IMR-90 (cell line): ENCODE measurements at regions not wholly inside any gene's neighbourhood (a gene's known extent, or its start where the extent isn't known, plus 50 kb on each side); places are given as distances from the start of the nearest gene placed in this dataset.

ENCODE experiments used
- ATAC-seq: fragments of 200-7000 bp; cut with Tn5 transposase; 2 replicates; pipeline ENCODE4 v1.9.1; 2020; ENCODE audit warnings: low read depth, mild to moderate bottlenecking, moderate library complexity
- BruUV-seq: library from RNA; stranded (reverse); fragments of 400-500 nt; replicated peaks from 2 replicates; lab custom pipeline; 2021; lab: Mats Ljungman, UMichigan
- CTCF ChIA-PET: fragments of 300-600 bp; formaldehyde crosslinking; extraction: SDS; loops from one replicate; lab custom pipeline; 2021; ENCODE audit warnings: antibody characterized with exemption; lab: Yijun Ruan, JAX
- POLR2A ChIA-PET: fragments of 300-600 bp; sonication (Branson Sonifier 250); formaldehyde crosslinking; loops from one replicate; lab custom pipeline; 2022; ENCODE audit warnings: antibody characterized with exemption; ENCODE audit not compliant: unreplicated experiment; lab: Charles Lee
- DNase-seq: peaks from one replicate; pipeline ENCODE4 v3.0.0; 2013
- H2AFZ ChIP-seq: replicated peaks from 2 replicates; pipeline ENCODE3; 2013; ENCODE audit warnings: low read length, mild to moderate bottlenecking; ENCODE audit not compliant: poor library complexity
- H2AK5ac ChIP-seq: 2 replicates; pipeline ENCODE4 v1.6.1; 2013; ENCODE audit warnings: low read depth, low read length, inconsistent platforms
- H2AK9ac ChIP-seq: replicated peaks from 2 replicates; pipeline ENCODE3; 2013; ENCODE audit warnings: mild to moderate bottlenecking, low read depth, low read length, moderate library complexity; ENCODE audit not compliant: poor library complexity
- H2BK120ac ChIP-seq: 2 replicates; pipeline ENCODE4 v1.6.1; 2013; ENCODE audit warnings: low read depth, low read length, inconsistent platforms
- H2BK15ac ChIP-seq: 3 replicates; pipeline ENCODE4 v1.6.1; 2013; ENCODE audit warnings: low read depth, low read length, inconsistent platforms
- H2BK20ac ChIP-seq: 2 replicates; pipeline ENCODE4 v1.6.1; 2013; ENCODE audit warnings: low read depth, mild to moderate bottlenecking, inconsistent platforms, low read length, moderate library complexity
- H2BK5ac ChIP-seq: 2 replicates; pipeline ENCODE4 v1.6.1; 2013; ENCODE audit warnings: mild to moderate bottlenecking, low read depth, low read length, inconsistent platforms; ENCODE audit not compliant: poor library complexity, severe bottlenecking
- H3K14ac ChIP-seq: replicated peaks from 2 replicates; pipeline ENCODE4 v1.6.1; 2013; ENCODE audit warnings: low read depth, low read length, inconsistent platforms
- H3K18ac ChIP-seq: 2 replicates; pipeline ENCODE4 v1.6.1; 2013; ENCODE audit warnings: low read depth, low read length, control low read depth
- H3K23ac ChIP-seq: 2 replicates; pipeline ENCODE4 v1.6.1; 2013; ENCODE audit warnings: low read depth, low read length, inconsistent platforms
- H3K27ac ChIP-seq: 2 replicates; pipeline ENCODE4 v1.5.1; 2013; ENCODE audit warnings: mild to moderate bottlenecking, control low read depth, low read length; ENCODE audit not compliant: insufficient read depth
- H3K27me3 ChIP-seq: 2 replicates; pipeline ENCODE4 v1.6.1; 2013; ENCODE audit warnings: low read length; ENCODE audit not compliant: control insufficient read depth, insufficient read depth
- H3K36me3 ChIP-seq: 2 replicates; pipeline ENCODE4 v1.6.1; 2013; ENCODE audit warnings: low read length, mixed read lengths; ENCODE audit not compliant: control insufficient read depth, insufficient read depth
- H3K4ac ChIP-seq: 2 replicates; pipeline ENCODE4 v1.6.1; 2013; ENCODE audit warnings: low read depth, low read length, inconsistent platforms
- H3K4me1 ChIP-seq: 2 replicates; pipeline ENCODE4 v1.6.1; 2013; ENCODE audit warnings: low read length, mixed read lengths; ENCODE audit not compliant: control insufficient read depth, insufficient read depth
- H3K4me2 ChIP-seq: 2 replicates; pipeline ENCODE4 v1.6.1; 2013; ENCODE audit warnings: low read depth, mild to moderate bottlenecking, control low read depth, low read length, moderate library complexity
- H3K4me3 ChIP-seq: 2 replicates; pipeline ENCODE4 v1.5.1; 2013; ENCODE audit warnings: low read depth, mild to moderate bottlenecking, control low read depth, low read length, moderate library complexity; ENCODE audit not compliant: insufficient read depth
- H3K56ac ChIP-seq: 2 replicates; pipeline ENCODE4 v1.6.1; 2013; ENCODE audit warnings: low read length, inconsistent platforms; ENCODE audit not compliant: insufficient read depth; ENCODE audit errors: extremely low read depth
- H3K79me1 ChIP-seq, 2 experiments: 2 replicates each; pipeline ENCODE4 v1.6.1; 2013; ENCODE audit warnings: low read length in 2 of 2, inconsistent platforms in 1 of 2, low read depth in 1 of 2
- H3K9ac ChIP-seq: 2 replicates; pipeline ENCODE4 v1.6.1; 2013; ENCODE audit warnings: low read depth, low read length, control low read depth
- H3K9me1 ChIP-seq: 2 replicates; pipeline ENCODE4 v1.6.1; 2013; ENCODE audit warnings: low read length, inconsistent platforms; ENCODE audit not compliant: insufficient read depth
- H3K9me3 ChIP-seq: 2 replicates; pipeline ENCODE4 v1.6.1; 2013; ENCODE audit warnings: low read length; ENCODE audit not compliant: control insufficient read depth, insufficient read depth
- H4K20me1 ChIP-seq: 2 replicates; pipeline ENCODE4 v1.6.1; 2013; ENCODE audit warnings: low read length, inconsistent platforms; ENCODE audit not compliant: insufficient read depth
- H4K5ac ChIP-seq: 2 replicates; pipeline ENCODE4 v1.6.1; 2013; ENCODE audit warnings: mild to moderate bottlenecking, low read depth, low read length, control low read depth
- H4K8ac ChIP-seq, 2 experiments: 2 replicates each; pipeline ENCODE4 v1.6.1; 2013; ENCODE audit warnings: low read depth in 2 of 2, low read length in 2 of 2, control low read depth in 1 of 2, inconsistent platforms in 1 of 2
- H4K91ac ChIP-seq: 2 replicates; pipeline ENCODE4 v1.6.1; 2013; ENCODE audit warnings: low read depth, low read length, inconsistent platforms; ENCODE audit not compliant: insufficient read depth
- CHD1 ChIP-seq: IDR thresholded peaks from 2 replicates; pipeline ENCODE4 v1.6.1; 2012; ENCODE audit warnings: low read depth, low read length, improper control_type of control experiment
- FOS ChIP-seq: fragments of 150-350 bp; IDR thresholded peaks from 2 replicates; pipeline ENCODE4 v1.6.1; 2016; ENCODE audit warnings: low read depth, low read length
- MAZ ChIP-seq: IDR thresholded peaks from 2 replicates; pipeline ENCODE4 v1.6.1; 2012; ENCODE audit warnings: low read depth, mild to moderate bottlenecking, low read length, improper control_type of control experiment, moderate library complexity, borderline replicate concordance
- NFE2L2 ChIP-seq: fragments of 150-350 bp; IDR thresholded peaks from 2 replicates; pipeline ENCODE4 v1.6.1; 2016; ENCODE audit warnings: low read depth, mild to moderate bottlenecking, low read length
- RCOR1 ChIP-seq: IDR thresholded peaks from 2 replicates; pipeline ENCODE4 v1.6.1; 2012; ENCODE audit warnings: mild to moderate bottlenecking, low read length, improper control_type of control experiment; ENCODE audit not compliant: insufficient replicate concordance
- RFX5 ChIP-seq: IDR thresholded peaks from 2 replicates; pipeline ENCODE4 v1.8.0; 2012; ENCODE audit warnings: low read depth, mild to moderate bottlenecking, low read length, moderate library complexity
- WGBS, 2 experiments: methylation state at CpG; one replicate each; pipeline versions ENCODE4 v1.1.5 to v1.1.7; 2013; ENCODE audit warnings: missing lambda C conversion rate in 2 of 2; ENCODE audit not compliant: insufficient read length in 1 of 2; ENCODE audit errors: extremely low coverage in 2 of 2; 5-methylcytosine and 5-hydroxymethylcytosine counted together
- dilution Hi-C: fragments of 300-500 bp; cut with HindIII; formaldehyde crosslinking; loops from one replicate; pipeline ENCODE4 v1.14.3; 2018; ENCODE audit warnings: low sequenced_read_pairs; ENCODE audit not compliant: unreplicated experiment
- in situ Hi-C: fragments of 300-500 bp; cut with MboI; formaldehyde crosslinking; loops from 3 replicates; pipeline ENCODE4 v1.14.3; 2019; ENCODE audit warnings: low sequenced_read_pairs, inconsistent platforms, mixed read lengths
- intact Hi-C: fragments of 100-400 bp; cut with micrococcal nuclease; formaldehyde crosslinking; loops from 2 replicates; pipeline ENCODE4 v1.10.0; 2022

DNA sequence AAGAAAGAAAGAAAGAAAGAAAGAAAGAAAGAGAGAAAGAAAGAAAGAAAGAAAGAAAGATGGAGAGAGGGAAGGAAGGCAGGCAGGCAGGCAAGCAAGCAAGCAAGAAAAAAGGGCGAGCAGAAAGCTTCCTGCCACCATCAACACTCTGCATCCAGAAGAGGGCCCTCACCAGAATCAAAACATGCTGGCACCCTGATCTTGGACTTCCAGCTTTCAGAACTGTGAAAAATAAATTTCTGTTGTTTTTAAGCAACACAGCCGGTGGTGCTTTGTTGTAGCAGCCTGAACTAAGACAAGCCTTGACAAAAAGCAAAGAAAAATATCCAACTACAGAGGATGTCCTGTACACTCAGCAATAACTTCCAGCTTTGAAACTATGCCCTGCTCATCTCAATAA, 401.7 kb downstream of the LRATD1 start:
- Histone ChIP-seq H2BK20ac (no peak overlapping the region), H4K91ac (no peak overlapping the region), H2AFZ (no peak overlapping the region), H3K27ac (no peak overlapping the region), H3K4ac (no peak overlapping the region), H4K8ac (no peak overlapping the region), H3K9ac (no peak overlapping the region), H2BK15ac (no peak overlapping the region), H3K36me3 (no peaks in the 10 kb centered on the region), H2BK120ac (no peak overlapping the region), H3K56ac (no peak overlapping the region), H3K4me2 (no peak overlapping the region), H3K9me3 (no peaks in the 10 kb centered on the region), H4K5ac (no peak overlapping the region), H3K4me1 (no peaks in the 10 kb centered on the region), H3K4me3 (no peak overlapping the region), H3K79me1 (no peaks in the 10 kb centered on the region), H4K20me1 (no peaks in the 10 kb centered on the region), H2AK5ac (no peak overlapping the region), H2AK9ac (no peak overlapping the region), H3K18ac (no peak overlapping the region), H3K9me1 (no peaks in the 10 kb centered on the region), H3K14ac (no peak overlapping the region), H3K27me3 (no peaks in the 10 kb centered on the region; the same call in 1 of the 2 replicates), H2BK5ac (no peak overlapping the region), H3K23ac (no peak overlapping the region)
- TF ChIP-seq NFE2L2 = no peak
- no peak for TF ChIP-seq MAZ
- TF ChIP-seq FOS = no peak
- TF ChIP-seq CHD1 = no peak
- TF ChIP-seq RCOR1 = no peak
- TF ChIP-seq RFX5 = no peak
- WGBS, 2 experiments = 40% methylated on average over 1 of the region's 2 CpGs; no CpG with 5 or more reads in 1 of the 2 experiments
- in situ Hi-C loops (loop anchor here (25.0 kb wide), 1 partner anchor 553 kb away; the partner anchor contains the start of gene DDX1), intact Hi-C loops (no loop called here), dilution Hi-C loops (no loop called here)
- DNase-seq (no peak), ATAC-seq (no peak)
- no TSS peak for BruUV-seq
- ChIA-PET POLR2A (no interaction called here), CTCF (no interaction called here)
